KMS-11 (cell line): ENCODE measurements at regions not wholly inside any gene's neighbourhood (a gene's known extent, or its start where the extent isn't known, plus 50 kb on each side); places are given as distances from the start of the nearest gene placed in this dataset.

Experiments used
- H2AFZ ChIP-seq: fragments of 200-600 bp; sonication (generic); 2 replicates; pipeline ENCODE4 v1.6.1; 2016; ENCODE audit warnings: antibody characterized with exemption, mixed run types, low read depth
- H3K27ac ChIP-seq: fragments of 200-600 bp; sonication (generic); 2 replicates; pipeline ENCODE4 v1.6.1; 2016; ENCODE audit warnings: mild to moderate bottlenecking, mixed run types
- H3K27me3 ChIP-seq: fragments of 200-600 bp; sonication (generic); 2 replicates; pipeline ENCODE4 v1.6.1; 2017; ENCODE audit warnings: mild to moderate bottlenecking, low read depth, mixed run types, moderate library complexity; ENCODE audit not compliant: insufficient read depth
- H3K36me3 ChIP-seq: fragments of 200-600 bp; sonication (generic); 2 replicates; pipeline ENCODE4 v1.6.1; 2017; ENCODE audit warnings: mild to moderate bottlenecking, mixed run types; ENCODE audit not compliant: insufficient read depth
- H3K4me1 ChIP-seq: fragments of 200-600 bp; sonication (generic); 2 replicates; pipeline ENCODE4 v1.6.1; 2016; ENCODE audit warnings: mild to moderate bottlenecking, low read depth, mixed run types; ENCODE audit not compliant: poor library complexity, severe bottlenecking
- H3K4me2 ChIP-seq: fragments of 200-600 bp; sonication (generic); 2 replicates; pipeline ENCODE4 v1.7.0; 2016; ENCODE audit warnings: mild to moderate bottlenecking, mixed run types
- H3K4me3 ChIP-seq: fragments of 200-600 bp; sonication (generic); IDR thresholded peaks from 2 replicates; pipeline ENCODE4 v1.6.1; 2017; ENCODE audit warnings: low read depth, low read length, mixed read lengths; ENCODE audit not compliant: insufficient read depth
- H3K79me2 ChIP-seq: fragments of 200-600 bp; sonication (generic); 2 replicates; pipeline ENCODE4 v1.6.1; 2016; ENCODE audit warnings: low read depth, mixed run types; ENCODE audit not compliant: insufficient read depth
- H3K9ac ChIP-seq: fragments of 200-600 bp; sonication (generic); 2 replicates; pipeline ENCODE4 v1.6.1; 2016; ENCODE audit warnings: mild to moderate bottlenecking, mixed run types
- H4K20me1 ChIP-seq: fragments of 200-600 bp; sonication (generic); 2 replicates; pipeline ENCODE4 v1.6.1; 2016; ENCODE audit warnings: mild to moderate bottlenecking, mixed run types; ENCODE audit not compliant: insufficient read depth
- CTCF ChIP-seq: fragments of 200-600 bp; sonication (generic); conservative IDR thresholded peaks from 2 replicates; pipeline ENCODE4 v1.6.1; 2017; ENCODE audit warnings: low read depth, mild to moderate bottlenecking, antibody characterized with exemption, low read length, moderate library complexity, mixed read lengths

- no peak overlapping the region for H3K9ac ChIP-seq
- H3K4me3 ChIP-seq: no peak overlapping the region
- TF ChIP-seq CTCF: no peak
- H2AFZ ChIP-seq: no peak overlapping the region
- no peaks in the 10 kb centered on the region for H4K20me1 ChIP-seq
- H3K27ac ChIP-seq: no peak overlapping the region
- no peaks in the 10 kb centered on the region for H3K27me3 ChIP-seq
- no peaks in the 10 kb centered on the region for H3K4me1 ChIP-seq
- H3K4me2 ChIP-seq: no peak overlapping the region
- H3K36me3 ChIP-seq: no peaks in the 10 kb centered on the region
- no peaks in the 10 kb centered on the region for H3K79me2 ChIP-seq
These were observed 233.6 kb upstream of the BMPER start for GRCh38 chr7:33671531-33672262.

GRCh38 chr7:33673029-33673700, 232.2 kb upstream of the BMPER start:
- H3K27ac ChIP-seq: no peak overlapping the region
- H4K20me1 ChIP-seq: no peaks in the 10 kb centered on the region
- H3K4me1 ChIP-seq: no peaks in the 10 kb centered on the region
- H3K4me2 ChIP-seq: no peak overlapping the region
- H3K9ac ChIP-seq: no peak overlapping the region
- no peak overlapping the region for H2AFZ ChIP-seq
- H3K79me2 ChIP-seq: no peaks in the 10 kb centered on the region
- TF ChIP-seq CTCF: no peak
- H3K4me3 ChIP-seq: no peak overlapping the region
- no peaks in the 10 kb centered on the region for H3K36me3 ChIP-seq
- no peaks in the 10 kb centered on the region for H3K27me3 ChIP-seq

- H3K4me2 ChIP-seq: no peak overlapping the region
- no peak overlapping the region for H3K9ac ChIP-seq
- no peaks in the 10 kb centered on the region for H3K79me2 ChIP-seq
- H3K4me3 ChIP-seq: no peak overlapping the region
- no peaks in the 10 kb centered on the region for H3K36me3 ChIP-seq
- no peaks in the 10 kb centered on the region for H4K20me1 ChIP-seq
- TF ChIP-seq CTCF: no peak
- H3K27me3 ChIP-seq: no peaks in the 10 kb centered on the region
- no peaks in the 10 kb centered on the region for H3K4me1 ChIP-seq
- no peak overlapping the region for H3K27ac ChIP-seq
- H2AFZ ChIP-seq: no peak overlapping the region
These were observed 230.4 kb upstream of the BMPER start for GRCh38 chr7:33674804-33675411.

- Histone ChIP-seq H3K79me2 (no peaks in the 10 kb centered on the region), H2AFZ (no peak overlapping the region), H3K27me3 (no peaks in the 10 kb centered on the region), H3K4me1 (no peaks in the 10 kb centered on the region), H4K20me1 (no peaks in the 10 kb centered on the region), H3K27ac (no peak overlapping the region), H3K36me3 (no peaks in the 10 kb centered on the region), H3K9ac (no peak overlapping the region), H3K4me2 (no peak overlapping the region), H3K4me3 (no peak overlapping the region)
- TF ChIP-seq CTCF: no peak
These were observed 227.8 kb upstream of the BMPER start for GRCh38 chr7:33677556-33677955.
